ENCODE measurements at regions not wholly inside any gene's neighbourhood (a gene's known extent, or its start where the extent isn't known, plus 50 kb on each side); places are given as distances from the start of the nearest gene placed in this dataset.

GRCh38 chr11:112587664-112588063, 327.0 kb upstream of the PLET1 start:
- FAIRE-seq (no peak), DNase-seq (ENCODE audit: low spot score) (no peak), ATAC-seq (no peak)
- H3K4me3 ChIP-seq (replicated peaks in 1 of 3; ENCODE audit: insufficient read depth in 1 of 3, low read depth in 2 of 3, low read length in 3 of 3) = no peak overlapping the region
- H2AFZ ChIP-seq (ENCODE audit: low read length) = no peak overlapping the region
- no peak overlapping the region for H3K9ac ChIP-seq (ENCODE audit: insufficient read depth, low read depth, low read length)
- ChIA-PET CTCF (ENCODE audit: low intra/inter-chr PET ratio, low total read pairs) (interaction anchor here (1.3 to 4.8 kb wide), 2 partner anchors 208 to 701 kb away, joined by 5 to 54 read pairs; no protein-coding TSS in a partner anchor), POLR2A (interaction anchor here (0.7 kb wide), 1 partner anchor 702 kb away, joined by 4 read pairs; no protein-coding TSS in a partner anchor)
- no peaks in the 10 kb centered on the region for H3K79me2 ChIP-seq (ENCODE audit: insufficient read depth, low read length)
- H3K27me3 ChIP-seq (ENCODE audit: control insufficient read depth in 1 of 2, insufficient read depth in 2 of 2, low read length in 2 of 2) = no peaks in the 10 kb centered on the region
- no TSS peak for BruUV-seq (replicated peaks)
- H3K9me3 ChIP-seq (ENCODE audit: low read length) = no peaks in the 10 kb centered on the region
- H3K4me1 ChIP-seq (ENCODE audit: insufficient read depth, low read length) = no peaks in the 10 kb centered on the region
- WGBS (ENCODE audit: low lambda C conversion rate) = 22% methylated on average over 5 of the region's 5 CpGs
- in situ Hi-C loops (cut with HindIII; ENCODE audit: extremely low pct_ligation_motif_present, low pct_unique_long_range_greater_than_20kb) = loop anchor here (5.0 to 10.0 kb wide), 2 partner anchors 527 to 705 kb away; no protein-coding TSS in a partner anchor
- no peak overlapping the region for H3K27ac ChIP-seq (ENCODE audit: extremely low read length, insufficient read depth, low read length)
- no peaks in the 10 kb centered on the region for H3K36me3 ChIP-seq (replicated peaks in 1 of 2; ENCODE audit: control insufficient read depth in 1 of 2, insufficient read depth in 2 of 2, low read length in 2 of 2)
- no peaks in the 10 kb centered on the region for H4K20me1 ChIP-seq (ENCODE audit: insufficient read depth, low read length)
- intact Hi-C loops (cut with micrococcal nuclease; ENCODE audit: unreplicated experiment) = no loop called here
- H3K4me2 ChIP-seq (ENCODE audit: low read depth, low read length) = no peak overlapping the region
- TF ChIP-seq NFRKB (IDR thresholded peaks at IDR 0.05) = no peak
- TF ChIP-seq ZNF639 (CRISPR knock-in tag; conservative IDR thresholded peaks at IDR 0.05) = no peak
- TF ChIP-seq ZNF891 (CRISPR knock-in tag; IDR thresholded peaks at IDR 0.05) = no peak
- no peak for TF ChIP-seq UBTF (CRISPR knock-in tag; IDR thresholded peaks at IDR 0.05)
- TF ChIP-seq ZNF33B (CRISPR knock-in tag; IDR thresholded peaks at IDR 0.05) = no peak
- TF ChIP-seq, protein P1, sequence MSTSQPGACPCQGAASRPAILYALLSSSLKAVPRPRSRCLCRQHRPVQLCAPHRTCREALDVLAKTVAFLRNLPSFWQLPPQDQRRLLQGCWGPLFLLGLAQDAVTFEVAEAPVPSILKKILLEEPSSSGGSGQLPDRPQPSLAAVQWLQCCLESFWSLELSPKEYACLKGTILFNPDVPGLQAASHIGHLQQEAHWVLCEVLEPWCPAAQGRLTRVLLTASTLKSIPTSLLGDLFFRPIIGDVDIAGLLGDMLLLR (CRISPR knock-in tag; IDR thresholded peaks at IDR 0.05) = no peak
- no peak for TF ChIP-seq SALL1 (CRISPR knock-in tag; IDR thresholded peaks at IDR 0.05)
- TF ChIP-seq, protein P2, sequence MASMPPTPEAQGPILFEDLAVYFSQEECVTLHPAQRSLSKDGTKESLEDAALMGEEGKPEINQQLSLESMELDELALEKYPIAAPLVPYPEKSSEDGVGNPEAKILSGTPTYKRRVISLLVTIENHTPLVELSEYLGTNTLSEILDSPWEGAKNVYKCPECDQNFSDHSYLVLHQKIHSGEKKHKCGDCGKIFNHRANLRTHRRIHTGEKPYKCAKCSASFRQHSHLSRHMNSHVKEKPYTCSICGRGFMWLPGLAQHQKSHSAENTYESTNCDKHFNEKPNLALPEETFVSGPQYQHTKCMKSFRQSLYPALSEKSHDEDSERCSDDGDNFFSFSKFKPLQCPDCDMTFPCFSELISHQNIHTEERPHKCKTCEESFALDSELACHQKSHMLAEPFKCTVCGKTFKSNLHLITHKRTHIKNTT (CRISPR knock-in tag; IDR thresholded peaks at IDR 0.05) = no peak
- no peak for TF ChIP-seq LBX2 (CRISPR knock-in tag; IDR thresholded peaks at IDR 0.05; ENCODE audit: borderline replicate concordance)
- no peak for TF ChIP-seq ZNF850 (CRISPR knock-in tag; conservative IDR thresholded peaks at IDR 0.05)
- TF ChIP-seq DZIP1 (CRISPR knock-in tag; IDR thresholded peaks at IDR 0.05) = no peak
- TF ChIP-seq KLF13 (CRISPR knock-in tag; IDR thresholded peaks at IDR 0.05) = no peak
- TF ChIP-seq SRY (CRISPR knock-in tag; IDR thresholded peaks at IDR 0.05) = no peak
- TF ChIP-seq KAT7 (CRISPR knock-in tag; IDR thresholded peaks at IDR 0.05; ENCODE audit: borderline replicate concordance) = no peak

Measured in HepG2 (cell line).